HG02571 (cell line): ENCODE measurements at regions not wholly inside any gene's neighbourhood (a gene's known extent, or its start where the extent isn't known, plus 50 kb on each side); places are given as distances from the start of the nearest gene placed in this dataset.
"Not testable (repeated sequence)": the region's sequence is repeated elsewhere in the genome, so short reads cannot be mapped to it uniquely, and the experiment has no call there.

Experiments used
- ATAC-seq: cut with Tn5 transposase; IDR thresholded peaks from one replicate; pipeline ENCODE4 v1.9.1; 2021; ENCODE audit warnings: mild to moderate bottlenecking, moderate library complexity; ENCODE audit not compliant: unreplicated experiment

DNA sequence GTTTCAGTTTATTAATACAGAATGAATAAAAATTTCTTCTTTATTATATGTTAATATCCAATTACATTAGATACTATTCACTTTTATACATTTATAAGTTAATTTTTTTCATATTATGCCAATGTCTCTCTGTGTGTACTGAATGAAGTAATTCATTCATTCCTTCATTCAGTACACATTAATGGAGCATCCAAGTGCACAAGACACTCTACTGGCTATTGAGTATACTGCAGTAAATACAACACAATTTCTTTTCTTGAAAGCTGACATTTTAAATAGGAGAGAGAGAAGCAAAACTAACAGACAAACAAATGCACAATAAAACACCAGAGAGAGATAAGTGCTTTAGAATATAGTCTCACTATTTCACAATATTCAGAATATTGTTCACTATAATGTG, 1038.3 kb upstream of the SPRY2 start:
- ATAC-seq = no peak

DNA sequence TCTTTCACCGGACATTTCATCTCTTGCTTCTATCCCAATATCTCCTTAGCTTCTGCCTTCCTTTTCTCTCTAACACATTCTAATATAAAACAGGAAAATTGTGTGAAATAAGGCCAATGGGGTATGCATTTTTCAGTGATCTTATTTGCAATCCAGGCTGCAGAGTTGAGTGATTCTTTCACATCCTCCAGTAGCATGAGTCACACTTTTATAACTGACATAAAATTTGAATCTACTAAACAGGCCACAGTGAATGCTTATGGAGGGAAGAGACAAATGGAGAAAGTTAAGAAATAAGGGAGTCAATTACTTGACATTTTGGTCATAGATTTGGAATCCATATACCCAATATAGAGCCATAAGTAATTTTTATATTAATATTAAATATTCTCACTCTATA, 1037.0 kb upstream of the SPRY2 start:
- no peak for ATAC-seq

DNA sequence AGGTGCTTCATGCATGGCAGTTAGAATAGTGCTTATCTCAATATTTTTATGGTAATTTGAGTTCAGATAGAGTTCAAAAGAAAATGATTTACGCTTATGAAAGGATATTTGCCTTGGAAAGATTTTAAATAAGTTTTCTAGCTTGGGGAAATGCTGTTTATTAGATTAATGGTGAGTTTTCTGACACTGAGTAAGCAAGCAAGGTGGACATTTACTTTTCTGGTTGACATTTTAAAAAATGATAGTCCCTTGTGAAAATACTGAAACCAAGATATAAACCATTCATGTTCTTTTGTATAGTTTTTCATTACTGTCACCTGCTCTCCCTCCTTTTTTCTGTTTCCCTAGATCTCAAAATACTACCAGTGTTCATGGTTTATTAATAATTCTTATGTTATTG, 1034.8 kb upstream of the SPRY2 start:
- ATAC-seq = no peak

DNA sequence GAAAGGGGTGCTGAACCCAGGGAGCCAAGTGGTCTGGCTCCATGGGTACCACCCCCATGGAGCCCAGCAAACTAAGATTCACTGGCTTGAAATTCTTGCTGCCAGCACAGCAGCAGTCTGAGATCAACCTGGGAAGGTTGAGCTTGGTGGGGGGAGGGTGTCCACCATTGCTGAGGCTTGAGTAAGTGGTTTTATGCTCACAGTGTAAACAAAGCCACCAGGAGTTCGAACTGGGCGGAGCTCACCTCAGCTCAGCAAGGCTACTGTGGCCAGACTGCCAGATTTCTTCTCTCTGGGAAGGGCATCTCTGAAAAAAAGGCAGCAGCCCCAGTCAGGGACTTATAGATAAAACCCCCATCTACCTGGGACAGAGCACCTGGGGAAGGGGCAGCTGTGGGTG, 1021.8 kb upstream of the SPRY2 start:
- not testable (repeated sequence) for ATAC-seq

DNA sequence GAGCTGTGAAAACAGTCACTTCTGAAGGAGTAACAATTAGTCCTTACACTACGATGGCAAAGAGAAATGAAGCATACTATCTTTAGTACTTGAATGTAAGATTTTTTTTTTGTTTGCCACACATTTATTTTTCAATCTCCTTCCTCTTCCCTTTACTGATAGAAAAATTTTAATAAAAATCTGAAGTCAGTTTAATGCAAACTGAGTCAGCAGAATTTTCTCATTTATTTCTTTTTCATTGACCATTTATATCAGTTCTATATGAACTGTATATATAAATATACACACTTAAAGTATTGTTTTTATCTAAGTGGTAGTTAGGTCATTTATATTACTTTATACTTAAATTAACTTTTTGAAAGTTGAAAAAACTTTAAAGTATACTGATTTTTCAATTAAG, 1009.1 kb upstream of the SPRY2 start:
- ATAC-seq = no peak

DNA sequence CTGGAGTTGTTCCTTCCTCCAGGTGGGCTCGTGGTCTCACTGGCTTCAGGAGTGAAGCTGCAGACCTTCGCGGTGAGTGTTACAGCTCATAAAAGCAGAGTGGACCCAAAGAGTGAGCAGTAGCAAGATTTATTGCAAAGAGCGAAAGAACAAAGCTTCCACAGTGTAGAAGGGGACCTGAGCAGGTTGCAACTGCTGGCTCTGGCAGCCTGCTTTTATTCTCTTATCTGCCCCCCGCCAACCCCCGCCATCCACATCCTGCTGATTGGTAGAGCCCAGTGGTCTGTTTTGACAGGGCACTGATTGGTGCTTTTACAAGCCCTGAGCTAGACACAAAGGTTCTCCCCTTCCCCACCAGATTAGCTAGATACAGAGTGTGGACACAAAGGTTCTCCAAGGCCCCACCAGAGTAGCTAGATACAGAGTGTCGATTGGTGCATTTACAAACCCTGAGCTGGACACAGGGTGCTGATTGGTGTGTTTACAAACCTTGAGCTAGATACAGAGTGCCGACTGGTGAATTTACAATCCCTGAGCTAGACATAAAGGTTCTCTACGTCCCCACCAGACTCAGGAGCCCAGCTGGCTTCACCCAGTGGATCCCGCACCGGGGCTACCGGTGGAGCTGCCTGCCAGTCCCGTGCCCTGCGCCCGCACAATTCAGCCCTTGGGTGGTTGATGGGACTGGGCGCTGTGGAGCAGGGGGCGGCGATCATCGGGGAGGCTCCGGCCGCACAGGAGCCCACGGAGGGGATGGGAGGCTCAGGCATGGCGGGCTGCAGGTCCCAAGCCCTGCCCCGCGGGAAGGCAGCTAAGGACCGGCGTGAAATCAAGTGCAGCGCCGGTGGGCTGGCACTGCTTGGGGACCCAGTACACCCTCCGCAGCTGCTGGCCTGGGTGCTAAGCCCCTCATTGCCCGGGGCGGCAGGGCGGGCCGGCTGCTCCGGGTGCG, 999.5 kb upstream of the SPRY2 start:
- not testable (repeated sequence) for ATAC-seq

DNA sequence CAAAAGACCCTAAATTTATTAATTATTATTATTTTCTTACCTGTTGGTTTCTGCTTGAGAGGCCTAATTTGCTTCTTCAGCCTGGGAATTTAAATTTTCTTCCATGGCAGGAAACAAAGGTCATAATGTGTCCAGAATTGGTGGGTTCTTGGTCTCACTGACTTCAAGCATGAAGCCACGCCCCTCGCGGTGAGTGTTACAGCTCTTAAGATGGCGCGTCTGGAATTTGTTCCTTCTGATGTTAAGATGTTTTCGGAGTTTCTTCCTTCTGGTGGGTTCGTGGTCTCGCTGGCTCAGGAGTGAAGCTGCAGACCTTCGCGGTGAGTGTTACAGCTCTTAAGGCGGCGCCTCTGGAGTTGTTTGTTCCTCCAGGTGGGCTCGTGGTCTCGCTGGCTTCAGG, 998.7 kb upstream of the SPRY2 start:
- not testable (repeated sequence) for ATAC-seq

DNA sequence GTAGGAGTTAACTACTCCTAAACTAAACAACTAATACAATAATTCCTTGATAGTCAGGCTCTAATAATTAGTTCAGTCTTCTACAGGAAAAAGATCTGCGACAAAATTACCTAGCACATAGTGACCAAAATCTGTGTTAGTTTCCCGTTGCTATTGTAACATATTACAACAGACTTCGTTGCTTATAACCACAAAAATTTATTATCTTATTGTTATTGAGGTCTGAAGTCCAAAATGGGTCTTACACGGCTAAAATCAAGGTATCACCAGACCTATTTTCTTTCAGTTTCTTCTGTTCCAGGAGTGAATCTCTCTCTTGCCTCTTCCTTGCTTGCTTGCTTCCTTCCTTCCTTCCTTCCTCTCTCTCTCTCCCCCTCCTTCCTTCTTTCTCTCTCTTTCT, 993.6 kb upstream of the SPRY2 start:
- no peak for ATAC-seq

DNA sequence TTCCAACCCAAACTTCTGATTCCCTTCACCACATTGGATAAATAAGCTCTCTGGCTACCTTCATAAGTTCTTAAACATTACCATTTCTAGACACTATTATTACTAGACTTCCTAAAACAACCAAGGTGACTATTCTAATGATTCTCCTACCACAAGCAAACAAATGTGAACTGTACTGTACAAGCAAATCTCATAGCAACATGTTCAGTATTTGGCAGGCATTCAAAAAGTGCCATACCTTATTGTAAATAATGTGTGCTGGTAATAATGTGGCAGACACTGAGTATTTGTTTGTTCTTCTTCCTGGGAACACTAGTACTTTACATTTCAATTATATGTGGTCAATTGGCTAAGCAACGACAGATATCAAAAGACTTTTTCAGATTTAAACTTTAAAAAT, 986.0 kb upstream of the SPRY2 start:
- ATAC-seq = no peak

DNA sequence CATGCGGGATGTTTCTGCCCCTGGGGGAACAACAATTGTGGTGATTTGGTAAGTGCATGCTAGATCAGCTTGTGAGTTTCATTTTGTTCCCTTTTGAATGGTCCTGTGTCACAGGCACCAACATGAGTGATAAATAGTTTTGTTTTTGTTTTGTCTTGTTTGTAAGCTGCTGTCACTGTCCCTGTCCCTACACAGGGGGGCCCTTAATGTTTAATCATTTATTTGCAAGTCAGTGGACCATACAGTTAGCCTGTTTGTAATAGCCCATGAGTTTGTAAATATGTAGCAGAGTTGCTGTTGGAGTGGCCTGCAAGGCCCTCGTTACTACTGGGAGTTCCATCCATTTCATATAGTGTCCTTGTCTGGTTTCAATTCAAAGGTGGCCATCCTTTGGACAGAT, 979.6 kb upstream of the SPRY2 start:
- ATAC-seq = no peak

DNA sequence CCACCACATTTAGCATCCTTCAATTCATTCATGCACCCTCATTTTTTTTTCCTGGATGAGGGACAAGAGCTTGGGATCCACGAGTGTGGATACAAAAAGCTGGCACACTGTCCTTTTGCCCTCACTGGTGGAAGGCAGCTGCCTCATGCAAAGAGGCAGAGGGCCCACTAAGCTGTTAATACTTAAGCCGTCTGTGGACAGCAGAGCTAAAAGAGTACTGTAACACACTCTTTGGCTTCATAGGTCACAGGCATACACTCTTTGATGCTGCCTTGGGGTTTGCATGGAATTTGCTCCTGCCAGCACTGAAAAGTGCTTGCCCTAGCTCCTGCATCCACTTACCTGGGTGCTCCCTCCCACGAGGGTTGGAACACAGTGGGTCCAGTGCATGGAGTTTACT, 978.4 kb upstream of the SPRY2 start:
- ATAC-seq = no peak

DNA sequence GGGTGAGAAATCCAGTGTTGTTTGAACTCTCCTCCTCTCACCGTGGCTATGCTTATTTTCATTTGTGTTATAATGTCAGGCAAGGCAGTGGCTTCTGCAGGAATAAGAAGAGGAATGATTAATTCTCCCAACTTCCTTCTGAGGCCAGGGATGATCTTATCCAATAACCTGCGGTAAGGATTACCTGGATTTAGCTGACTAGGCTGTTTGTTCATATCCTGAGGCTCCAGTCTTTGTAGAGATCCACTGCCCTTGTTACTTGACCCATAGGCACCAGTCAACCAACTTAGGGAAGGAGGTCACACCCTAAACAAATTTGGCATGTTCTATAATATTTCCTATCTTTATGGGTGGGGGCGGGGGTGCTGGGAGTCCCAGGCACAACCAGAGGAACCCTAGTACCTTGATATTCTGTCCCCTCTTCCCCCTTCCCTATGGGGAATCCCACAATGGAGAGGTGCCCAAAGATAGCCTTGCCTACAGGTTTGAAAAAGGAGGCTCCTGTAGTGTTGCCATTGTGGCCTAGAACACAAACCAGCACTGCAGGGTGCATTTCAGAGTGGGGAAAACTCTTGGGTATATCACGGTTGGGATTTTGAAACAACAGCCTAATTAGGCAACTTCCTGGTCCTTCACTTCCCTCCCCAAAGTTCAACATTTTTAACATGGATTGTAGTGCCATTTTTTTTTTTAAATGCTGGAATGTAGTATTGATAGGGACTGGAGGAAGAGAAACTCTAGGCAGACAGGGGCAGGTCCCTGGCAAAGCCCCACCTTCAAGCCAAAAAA, 977.5 kb upstream of the SPRY2 start:
- no peak for ATAC-seq

DNA sequence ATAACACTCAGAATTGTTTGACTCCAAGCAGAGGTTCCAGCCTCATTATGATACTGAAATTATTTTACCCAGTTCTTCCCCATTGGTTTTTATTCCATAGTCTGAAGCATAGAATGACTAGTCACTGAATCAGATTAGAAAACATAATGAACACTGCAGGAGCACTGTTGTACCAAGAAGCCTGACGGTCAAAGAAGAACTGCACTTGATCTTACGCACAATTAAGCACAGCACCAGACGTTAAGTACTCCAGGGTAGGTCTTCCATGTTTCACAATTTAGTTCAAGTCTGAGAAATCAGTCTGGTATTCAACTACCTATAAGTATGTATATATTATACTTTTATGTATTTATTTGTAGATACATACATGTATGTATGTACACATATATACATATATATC, 973.5 kb upstream of the SPRY2 start:
- no peak for ATAC-seq

DNA sequence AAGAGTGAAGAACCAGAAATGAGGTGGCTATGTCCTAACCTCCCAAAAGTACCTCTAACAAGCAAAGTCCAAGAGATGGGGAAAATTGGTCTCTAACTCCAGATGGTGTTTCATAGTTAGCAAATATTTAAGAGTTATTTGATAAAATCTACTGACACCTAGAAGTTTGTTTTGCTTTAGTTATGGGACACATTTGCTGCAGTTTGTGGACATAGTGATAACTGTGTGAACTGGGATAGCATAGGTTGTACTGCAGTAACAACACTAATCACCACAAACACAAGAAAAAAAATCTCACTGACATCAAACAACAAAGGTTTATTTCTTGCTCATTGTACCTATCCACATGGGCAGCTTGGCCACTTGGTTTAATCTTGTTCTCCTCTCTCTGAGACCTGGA, 965.0 kb upstream of the SPRY2 start:
- ATAC-seq = no peak

DNA sequence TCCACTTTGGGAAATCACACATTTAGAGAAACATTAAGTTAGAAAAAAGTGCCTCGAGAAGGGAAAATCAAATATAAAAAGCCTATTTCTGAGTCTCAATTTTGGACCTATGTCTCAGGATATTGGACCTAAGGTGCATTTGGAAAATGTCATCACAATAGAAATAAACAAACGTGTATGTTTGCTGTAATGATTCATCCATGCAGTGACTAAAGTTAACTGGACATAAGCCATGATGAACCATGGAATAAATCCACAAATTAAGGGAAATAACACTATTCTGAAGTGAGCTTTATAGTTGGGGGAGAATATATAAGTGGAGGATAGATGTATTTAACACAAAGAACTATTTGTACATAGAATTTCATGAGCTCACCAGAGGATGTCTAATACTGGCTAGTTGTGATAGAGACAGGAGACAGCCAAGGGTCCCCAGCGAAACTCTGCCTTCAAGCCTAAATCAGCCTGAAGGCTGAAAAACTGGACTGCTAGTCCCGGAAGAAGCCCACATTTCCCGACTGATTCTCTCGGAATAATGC, 963.3 kb upstream of the SPRY2 start:
- no peak for ATAC-seq

DNA sequence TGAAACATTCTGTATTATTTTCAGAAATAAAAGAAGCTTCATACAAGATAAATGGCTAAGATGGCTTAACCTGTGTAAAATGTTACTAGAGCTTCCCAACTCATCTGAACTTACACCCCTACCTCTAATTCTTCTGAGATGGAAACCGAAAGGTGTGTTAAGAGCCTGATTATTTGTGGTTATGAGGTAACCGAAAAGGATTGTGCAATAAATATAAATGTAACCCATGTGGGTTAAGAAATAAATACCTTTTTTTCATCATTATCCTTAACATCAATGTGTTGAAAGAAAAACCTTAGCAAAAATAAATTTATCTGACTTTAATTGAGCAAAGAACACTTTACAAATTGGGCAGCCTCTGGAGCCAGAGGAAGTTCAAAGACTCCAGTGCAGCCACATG, 961.8 kb upstream of the SPRY2 start:
- ATAC-seq = no peak

DNA sequence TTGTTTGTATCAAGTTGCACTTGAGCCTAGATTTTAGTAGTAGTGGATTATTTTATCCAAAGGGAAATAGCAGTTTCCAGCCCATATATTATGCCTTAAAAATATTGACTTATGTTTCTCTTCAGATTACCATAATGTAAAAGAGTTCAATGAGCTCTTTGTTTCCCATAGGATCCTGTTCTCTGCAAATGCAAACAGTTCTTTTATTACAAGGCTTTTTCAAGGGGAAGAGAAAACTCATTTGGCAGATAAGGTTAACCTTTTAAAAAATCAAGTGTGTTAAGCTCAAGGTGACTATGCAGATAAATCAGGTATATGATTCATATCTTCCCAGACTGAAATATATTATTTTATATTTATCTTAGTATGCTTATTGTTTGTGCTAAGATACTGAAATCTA, 961.2 kb upstream of the SPRY2 start:
- no peak for ATAC-seq

DNA sequence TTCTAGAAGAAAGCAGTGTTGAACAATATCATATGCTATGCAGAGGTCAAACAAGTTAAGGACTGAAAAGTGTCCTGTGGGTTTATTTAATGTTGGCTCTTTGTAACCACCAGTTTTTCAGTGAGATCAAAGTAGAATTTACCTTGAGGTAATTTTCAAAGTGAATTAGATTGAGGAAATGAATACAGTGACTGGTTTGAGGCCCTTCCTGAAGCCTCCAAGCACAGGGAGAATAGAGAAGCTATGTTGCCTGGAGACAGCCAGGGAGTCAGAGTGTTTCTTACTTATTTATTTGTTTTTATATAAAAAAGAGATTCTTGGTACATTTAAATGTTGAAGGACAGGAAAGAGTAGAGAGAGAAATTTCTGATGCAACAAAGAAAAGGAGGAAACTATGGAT, 954.3 kb upstream of the SPRY2 start:
- no peak for ATAC-seq

DNA sequence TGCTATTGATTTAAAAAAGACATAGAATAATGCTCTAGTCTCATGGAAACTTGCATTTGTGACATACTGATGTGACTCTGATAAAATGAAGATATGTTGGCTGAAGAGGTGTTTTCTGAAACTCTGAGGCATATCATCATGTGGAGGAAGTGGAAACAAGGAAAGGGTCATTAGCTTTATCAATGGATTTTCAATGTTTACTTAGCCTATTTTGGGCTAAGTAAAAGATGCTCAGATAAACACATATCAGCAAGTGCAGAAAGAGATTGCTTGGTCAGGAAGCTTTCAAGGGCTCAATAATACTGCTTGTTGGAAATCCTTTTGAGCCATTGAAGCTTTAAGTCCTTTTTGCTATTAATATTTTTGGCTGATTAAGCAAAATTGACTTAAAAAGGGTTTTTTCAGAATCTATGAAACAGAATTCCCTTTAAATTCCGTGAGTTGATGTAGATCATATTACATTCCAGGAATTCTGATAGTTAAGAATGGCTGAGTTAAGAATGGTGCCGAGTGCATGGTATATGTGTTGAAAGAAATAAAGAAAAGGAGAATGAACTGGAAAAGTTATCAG, 952.8 kb upstream of the SPRY2 start:
- ATAC-seq = no peak

DNA sequence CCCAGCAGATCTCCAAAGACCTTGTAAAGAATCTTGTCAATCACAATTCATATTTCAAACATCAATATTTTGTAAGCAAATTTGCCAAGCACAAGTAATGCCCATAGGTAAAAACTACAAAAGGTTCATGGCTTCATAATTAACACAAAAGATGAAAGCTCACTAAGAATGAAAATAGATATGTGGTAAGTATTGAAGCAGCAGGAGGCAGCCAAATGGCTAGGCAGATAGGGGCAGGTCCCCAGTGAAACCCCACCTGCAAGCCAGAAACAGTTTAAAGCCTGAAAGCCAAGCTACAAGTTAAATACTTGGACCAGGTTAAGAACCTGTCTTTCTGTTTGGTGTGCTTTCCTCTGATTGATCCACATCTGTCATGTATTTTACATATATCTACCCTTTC, 942.6 kb upstream of the SPRY2 start:
- no peak for ATAC-seq

DNA sequence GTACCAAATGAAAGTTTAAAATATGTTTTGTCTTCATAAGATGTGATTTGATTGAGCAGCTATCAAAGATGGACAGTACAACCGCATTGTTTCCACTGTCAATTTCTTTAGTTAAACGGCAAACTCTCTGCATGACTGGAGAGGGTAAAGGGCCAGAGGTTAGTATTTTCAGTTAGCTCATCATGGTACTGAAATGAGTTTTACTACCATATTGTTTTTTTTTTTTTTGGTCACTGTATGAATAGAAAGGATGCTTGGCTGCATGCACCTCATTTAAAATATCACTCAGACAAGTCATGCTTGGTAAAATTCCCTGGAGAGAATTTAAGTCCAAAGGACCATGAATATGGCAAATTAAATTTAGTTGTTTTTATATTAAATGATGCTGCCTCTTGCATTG, 942.1 kb upstream of the SPRY2 start:
- no peak for ATAC-seq
